ENCODE measurements at regions not wholly inside any gene's neighbourhood (a gene's known extent, or its start where the extent isn't known, plus 50 kb on each side); places are given as distances from the start of the nearest gene placed in this dataset.

DNA sequence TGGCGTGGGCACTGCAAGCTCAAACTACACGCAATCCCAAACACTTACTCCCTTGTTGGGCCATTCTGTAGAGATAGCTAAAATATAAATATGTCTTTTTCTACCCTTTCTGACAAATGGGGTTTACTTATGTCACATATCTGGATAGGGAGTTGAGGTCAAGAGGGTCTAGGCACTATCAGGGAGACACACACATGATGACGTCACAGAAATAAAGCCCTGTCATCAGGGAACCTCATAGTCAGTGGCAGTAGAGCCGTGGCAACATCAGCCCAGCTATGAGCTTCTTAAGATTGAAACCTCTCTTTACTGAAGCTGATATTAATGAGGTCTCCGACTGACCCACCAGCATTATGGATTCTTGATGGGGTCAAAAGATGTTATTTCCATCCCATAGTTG is 234.6 kb upstream of the CDH7 start:
- Histone ChIP-seq H3K4me3 (ENCODE audit: low read depth, low read length) (no peak overlapping the region), H3K27me3 (ENCODE audit: control insufficient read depth, insufficient read depth, low read length) (no peaks in the 10 kb centered on the region), H3K36me3 (ENCODE audit: control insufficient read depth, insufficient read depth, low read length) (no peaks in the 10 kb centered on the region)
- TF ChIP-seq, protein P1, sequence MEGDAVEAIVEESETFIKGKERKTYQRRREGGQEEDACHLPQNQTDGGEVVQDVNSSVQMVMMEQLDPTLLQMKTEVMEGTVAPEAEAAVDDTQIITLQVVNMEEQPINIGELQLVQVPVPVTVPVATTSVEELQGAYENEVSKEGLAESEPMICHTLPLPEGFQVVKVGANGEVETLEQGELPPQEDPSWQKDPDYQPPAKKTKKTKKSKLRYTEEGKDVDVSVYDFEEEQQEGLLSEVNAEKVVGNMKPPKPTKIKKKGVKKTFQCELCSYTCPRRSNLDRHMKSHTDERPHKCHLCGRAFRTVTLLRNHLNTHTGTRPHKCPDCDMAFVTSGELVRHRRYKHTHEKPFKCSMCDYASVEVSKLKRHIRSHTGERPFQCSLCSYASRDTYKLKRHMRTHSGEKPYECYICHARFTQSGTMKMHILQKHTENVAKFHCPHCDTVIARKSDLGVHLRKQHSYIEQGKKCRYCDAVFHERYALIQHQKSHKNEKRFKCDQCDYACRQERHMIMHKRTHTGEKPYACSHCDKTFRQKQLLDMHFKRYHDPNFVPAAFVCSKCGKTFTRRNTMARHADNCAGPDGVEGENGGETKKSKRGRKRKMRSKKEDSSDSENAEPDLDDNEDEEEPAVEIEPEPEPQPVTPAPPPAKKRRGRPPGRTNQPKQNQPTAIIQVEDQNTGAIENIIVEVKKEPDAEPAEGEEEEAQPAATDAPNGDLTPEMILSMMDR (IDR thresholded peaks at IDR 0.05; ENCODE audit: insufficient read depth, low read length, poor library complexity, severe bottlenecking), result no peak
- no peak for DNase-seq (ENCODE audit: low read depth)

DNA sequence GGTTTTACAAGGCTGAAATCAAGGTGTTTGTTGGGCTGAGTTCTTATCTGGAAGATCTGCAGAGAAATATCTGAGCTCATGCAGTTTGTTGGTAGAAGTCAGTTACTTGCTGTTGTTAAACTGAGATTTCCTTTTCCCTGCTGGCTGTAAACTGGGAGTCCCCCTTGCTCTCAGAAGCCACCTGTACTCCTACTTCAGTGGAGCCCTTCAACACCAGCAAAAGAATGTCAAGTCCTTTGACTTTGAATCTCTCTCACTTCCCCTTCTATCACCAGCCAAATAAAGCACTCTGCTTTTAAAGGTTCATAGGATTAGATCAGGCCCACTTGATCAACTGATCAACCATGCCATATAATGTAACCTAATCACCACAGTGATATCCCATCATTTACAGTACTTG is 252.2 kb upstream of the CDH7 start:
- TF ChIP-seq, protein P1 (IDR thresholded peaks at IDR 0.05; ENCODE audit: insufficient read depth, low read length, poor library complexity, severe bottlenecking), result no peak
- H3K36me3 ChIP-seq (ENCODE audit: control insufficient read depth, insufficient read depth, low read length), result no peaks in the 10 kb centered on the region

DNA sequence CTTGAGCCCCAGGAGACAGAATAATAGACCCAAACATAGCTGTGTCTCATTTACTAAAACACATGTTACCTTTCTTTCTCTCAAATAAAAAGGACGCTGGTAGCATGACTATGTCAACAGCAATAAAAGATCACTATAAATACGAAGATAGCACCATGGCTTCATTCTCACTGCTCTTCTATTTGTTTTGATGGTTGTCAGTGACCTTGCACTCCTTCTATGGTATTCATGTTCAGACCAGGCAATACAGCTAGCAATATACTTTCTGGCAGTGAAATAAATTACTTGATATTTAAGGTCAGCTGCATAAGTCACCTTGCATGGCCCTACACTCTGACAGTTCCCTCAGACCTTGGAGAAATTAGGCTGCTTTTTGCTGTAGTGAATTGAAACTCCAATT is 263.2 kb upstream of the CDH7 start:
- TF ChIP-seq, protein P1 (IDR thresholded peaks at IDR 0.05; ENCODE audit: insufficient read depth, low read length, poor library complexity, severe bottlenecking), result no peak
- Histone ChIP-seq H3K4me3 (ENCODE audit: low read depth, low read length) (no peak overlapping the region), H3K27me3 (ENCODE audit: control insufficient read depth, insufficient read depth, low read length) (no peaks in the 10 kb centered on the region), H3K36me3 (ENCODE audit: control insufficient read depth, insufficient read depth, low read length) (no peaks in the 10 kb centered on the region)
- no peak for DNase-seq (ENCODE audit: low read depth)

More for the DNA sequence above, 252.2 kb upstream of the CDH7 start:
- DNase-seq (ENCODE audit: low read depth), result no peak
- no peaks in the 10 kb centered on the region for H3K27me3 ChIP-seq (ENCODE audit: control insufficient read depth, insufficient read depth, low read length)
- H3K4me3 ChIP-seq (ENCODE audit: low read depth, low read length), result no peak overlapping the region

DNA sequence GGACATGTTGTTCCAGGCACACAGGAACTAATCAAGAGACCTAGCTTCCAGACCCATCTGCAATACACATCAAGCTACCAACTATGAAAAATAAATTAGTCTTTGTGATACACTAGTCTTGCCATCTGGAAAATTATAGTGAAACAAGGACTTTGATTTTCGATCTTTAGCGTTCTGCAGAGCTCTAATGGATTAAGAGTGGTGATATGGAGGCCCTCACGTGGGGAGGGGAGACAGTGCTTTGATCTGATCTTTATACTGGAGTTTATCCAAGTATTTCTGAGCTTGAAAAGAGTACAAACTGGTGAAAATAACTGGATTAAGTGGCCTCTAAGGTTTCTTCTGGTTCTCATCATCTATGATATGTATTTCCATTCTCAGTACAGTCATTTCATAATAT is 273.4 kb upstream of the CDH7 start:
- TF ChIP-seq, protein P1 (IDR thresholded peaks at IDR 0.05; ENCODE audit: insufficient read depth, low read length, poor library complexity, severe bottlenecking), result no peak
- no peak for DNase-seq (ENCODE audit: low read depth)
- no peak overlapping the region for H3K4me3 ChIP-seq (ENCODE audit: low read depth, low read length)
- H3K27me3 ChIP-seq (ENCODE audit: control insufficient read depth, insufficient read depth, low read length), result no peaks in the 10 kb centered on the region
- H3K36me3 ChIP-seq (ENCODE audit: control insufficient read depth, insufficient read depth, low read length), result no peaks in the 10 kb centered on the region

DNA sequence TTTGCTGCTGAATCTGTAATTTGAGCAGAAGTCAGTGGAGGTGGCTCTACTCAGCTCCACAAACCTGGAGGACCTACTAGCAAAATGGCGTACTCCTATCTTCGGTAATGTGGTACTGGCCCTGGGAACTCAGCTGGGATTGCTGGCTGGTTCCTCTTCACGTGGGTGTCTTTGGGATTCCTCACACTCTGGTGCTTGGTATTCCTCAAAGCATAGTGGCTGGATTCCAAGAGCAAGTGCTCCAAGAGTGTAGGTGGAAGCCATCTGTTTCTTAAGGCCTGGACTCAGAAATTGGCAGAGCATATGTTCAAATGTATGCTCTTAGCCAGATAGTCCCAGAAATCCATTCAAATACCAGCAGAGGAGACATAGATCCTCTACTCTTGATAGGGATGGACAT is 281.9 kb upstream of the CDH7 start:
- TF ChIP-seq, protein P1 (IDR thresholded peaks at IDR 0.05; ENCODE audit: insufficient read depth, low read length, poor library complexity, severe bottlenecking), result no peak
- Histone ChIP-seq H3K4me3 (ENCODE audit: low read depth, low read length) (no peak overlapping the region), H3K27me3 (ENCODE audit: control insufficient read depth, insufficient read depth, low read length) (no peaks in the 10 kb centered on the region), H3K36me3 (ENCODE audit: control insufficient read depth, insufficient read depth, low read length) (no peaks in the 10 kb centered on the region)
- no peak for DNase-seq (ENCODE audit: low read depth)

DNA sequence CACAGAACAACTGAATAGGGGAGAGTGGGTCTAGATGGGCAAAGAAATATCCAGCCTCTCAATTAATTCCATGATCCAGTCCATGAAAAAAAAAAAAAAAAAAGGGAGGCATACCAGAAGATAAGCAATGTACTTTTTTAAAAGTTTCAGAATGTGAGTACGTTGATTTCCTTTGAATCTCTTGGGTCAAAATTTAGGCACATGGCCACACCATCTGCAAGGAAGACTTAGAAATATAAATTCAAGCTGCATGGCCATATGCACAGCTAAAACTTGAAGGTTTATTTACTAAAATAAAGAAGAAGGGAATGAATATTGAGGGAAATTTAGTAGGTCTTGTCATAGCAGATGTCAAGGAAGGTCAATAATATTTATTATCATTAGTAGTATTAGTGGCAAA is 286.5 kb upstream of the CDH7 start:
- Histone ChIP-seq H3K4me3 (ENCODE audit: low read depth, low read length) (no peak overlapping the region), H3K36me3 (ENCODE audit: control insufficient read depth, insufficient read depth, low read length) (no peaks in the 10 kb centered on the region), H3K27me3 (ENCODE audit: control insufficient read depth, insufficient read depth, low read length) (no peaks in the 10 kb centered on the region)
- DNase-seq (ENCODE audit: low read depth), result no peak
- TF ChIP-seq, protein P1 (IDR thresholded peaks at IDR 0.05; ENCODE audit: insufficient read depth, low read length, poor library complexity, severe bottlenecking), result no peak

All from kidney epithelial cell (primary cell).